ENCODE measurements at regions not wholly inside any gene's neighbourhood (a gene's known extent, or its start where the extent isn't known, plus 50 kb on each side); places are given as distances from the start of the nearest gene placed in this dataset.

DNA sequence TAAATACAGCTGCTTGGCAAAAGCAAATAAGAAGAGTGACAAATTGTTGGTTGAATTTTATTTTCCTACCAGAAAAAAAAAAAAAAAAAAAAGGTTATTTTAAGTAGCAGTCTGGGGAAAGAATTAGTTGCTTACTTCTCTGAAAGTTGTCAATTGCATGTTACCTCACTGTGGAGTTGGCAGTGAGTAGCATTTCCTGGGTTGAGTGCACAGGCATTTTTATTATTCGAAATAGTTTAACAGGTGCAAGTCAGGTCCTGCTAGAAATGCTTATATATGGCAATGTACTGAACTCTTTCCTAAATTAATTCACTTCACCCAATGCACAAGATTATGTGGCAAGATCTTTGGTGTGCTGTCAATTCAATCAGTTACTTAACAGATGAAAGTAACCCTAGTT lies 680.6 kb downstream of the EPHA3 start:
- H3K4me3 ChIP-seq (ENCODE audit: control insufficient read depth in 1 of 7, extremely low read depth in 1 of 7, insufficient read depth in 4 of 7, low read depth in 2 of 7, low read length in 6 of 7): no peak overlapping the region
- ChIA-PET POLR2A (no interaction called here), CTCF (no interaction called here)
- no peaks in the 10 kb centered on the region for H3K27me3 ChIP-seq (replicated peaks in 2 of 5; ENCODE audit: control insufficient read depth in 4 of 5, insufficient read depth in 5 of 5, low read length in 4 of 5)
- H3K4me1 ChIP-seq (ENCODE audit: control extremely low read depth in 1 of 4, control insufficient read depth in 4 of 4, insufficient read depth in 4 of 4, low read length in 3 of 4): no peaks in the 10 kb centered on the region
- no peak overlapping the region for H3K27ac ChIP-seq (ENCODE audit: insufficient read depth in 1 of 2, low read depth in 1 of 2, low read length in 2 of 2, poor library complexity in 1 of 2, severe bottlenecking in 2 of 2)
- no peak for DNase-seq
- H3K36me3 ChIP-seq (ENCODE audit: control insufficient read depth in 4 of 4, insufficient read depth in 4 of 4, low read length in 3 of 4): no peaks in the 10 kb centered on the region
- H3K9me3 ChIP-seq (ENCODE audit: control extremely low read depth in 1 of 5, control insufficient read depth in 4 of 5, insufficient read depth in 2 of 5, low read depth in 1 of 5, low read length in 4 of 5): no peaks in the 10 kb centered on the region
- WGBS (ENCODE audit: insufficient coverage): no CpG with 5 or more reads among the region's 1 CpG

DNA sequence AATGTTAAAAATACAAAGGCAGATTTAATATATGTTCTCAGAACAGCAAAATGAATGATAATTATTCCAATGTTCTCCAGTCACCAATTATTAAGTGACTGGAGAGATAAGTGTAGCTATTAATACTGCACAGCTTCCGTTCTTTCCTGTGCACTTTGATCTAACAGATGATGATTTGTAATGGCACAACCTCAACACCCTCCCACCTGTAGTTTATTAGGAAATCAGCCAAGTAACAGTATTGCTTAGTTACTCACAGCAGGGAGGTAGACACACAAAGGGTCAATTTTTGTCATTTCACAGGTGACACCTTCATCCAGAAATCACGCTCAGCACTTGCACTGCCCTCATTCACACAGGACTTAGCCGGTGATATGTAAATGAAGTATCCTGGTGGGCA lies 688.1 kb downstream of the EPHA3 start:
- WGBS (ENCODE audit: insufficient coverage): 100% methylated on average over 1 of the region's 3 CpGs
- H3K27ac ChIP-seq (ENCODE audit: insufficient read depth in 1 of 2, low read depth in 1 of 2, low read length in 2 of 2, poor library complexity in 1 of 2, severe bottlenecking in 2 of 2): no peak overlapping the region
- no peaks in the 10 kb centered on the region for H3K9me3 ChIP-seq (ENCODE audit: control extremely low read depth in 1 of 5, control insufficient read depth in 4 of 5, insufficient read depth in 2 of 5, low read depth in 1 of 5, low read length in 4 of 5)
- DNase-seq: no peak
- no peaks in the 10 kb centered on the region for H3K4me1 ChIP-seq (ENCODE audit: control extremely low read depth in 1 of 4, control insufficient read depth in 4 of 4, insufficient read depth in 4 of 4, low read length in 3 of 4)
- H3K4me3 ChIP-seq (ENCODE audit: control insufficient read depth in 1 of 7, extremely low read depth in 1 of 7, insufficient read depth in 4 of 7, low read depth in 2 of 7, low read length in 6 of 7): no peak overlapping the region
- H3K36me3 ChIP-seq (ENCODE audit: control insufficient read depth in 4 of 4, insufficient read depth in 4 of 4, low read length in 3 of 4): no peaks in the 10 kb centered on the region
- CTCF ChIA-PET: no interaction called here
- POLR2A ChIA-PET: no interaction called here
- no peaks in the 10 kb centered on the region for H3K27me3 ChIP-seq (replicated peaks in 2 of 5; ENCODE audit: control insufficient read depth in 4 of 5, insufficient read depth in 5 of 5, low read length in 4 of 5)

DNA sequence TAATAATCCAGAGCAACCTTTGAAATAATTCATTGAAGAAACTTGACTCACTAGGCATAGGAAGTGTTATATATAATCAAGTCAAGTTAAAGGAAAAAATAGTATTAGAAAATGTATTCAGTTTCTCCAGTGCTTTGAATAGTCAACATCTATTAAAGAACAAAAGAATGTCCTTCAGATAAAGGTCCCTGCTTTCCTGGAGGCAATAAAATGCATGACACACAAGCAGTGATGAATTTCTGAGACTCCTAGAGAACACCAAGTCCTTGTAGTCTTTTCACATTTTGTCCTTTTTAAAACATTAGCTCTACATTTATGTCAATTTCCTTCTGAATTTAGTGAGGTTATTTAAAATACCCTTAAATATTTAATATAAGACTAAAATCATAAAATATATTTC lies 695.5 kb downstream of the EPHA3 start:
- Histone ChIP-seq H3K36me3 (ENCODE audit: control insufficient read depth in 4 of 4, insufficient read depth in 4 of 4, low read length in 3 of 4) (no peaks in the 10 kb centered on the region), H3K27ac (ENCODE audit: insufficient read depth in 1 of 2, low read depth in 1 of 2, low read length in 2 of 2, poor library complexity in 1 of 2, severe bottlenecking in 2 of 2) (no peak overlapping the region), H3K27me3 (replicated peaks in 2 of 5; ENCODE audit: control insufficient read depth in 4 of 5, insufficient read depth in 5 of 5, low read length in 4 of 5) (no peaks in the 10 kb centered on the region), H3K4me3 (ENCODE audit: control insufficient read depth in 1 of 7, extremely low read depth in 1 of 7, insufficient read depth in 4 of 7, low read depth in 2 of 7, low read length in 6 of 7) (no peak overlapping the region), H3K4me1 (ENCODE audit: control extremely low read depth in 1 of 4, control insufficient read depth in 4 of 4, insufficient read depth in 4 of 4, low read length in 3 of 4) (no peaks in the 10 kb centered on the region), H3K9me3 (ENCODE audit: control extremely low read depth in 1 of 5, control insufficient read depth in 4 of 5, insufficient read depth in 2 of 5, low read depth in 1 of 5, low read length in 4 of 5) (no peaks in the 10 kb centered on the region)
- no peak for DNase-seq
- ChIA-PET CTCF (no interaction called here), POLR2A (no interaction called here)

DNA sequence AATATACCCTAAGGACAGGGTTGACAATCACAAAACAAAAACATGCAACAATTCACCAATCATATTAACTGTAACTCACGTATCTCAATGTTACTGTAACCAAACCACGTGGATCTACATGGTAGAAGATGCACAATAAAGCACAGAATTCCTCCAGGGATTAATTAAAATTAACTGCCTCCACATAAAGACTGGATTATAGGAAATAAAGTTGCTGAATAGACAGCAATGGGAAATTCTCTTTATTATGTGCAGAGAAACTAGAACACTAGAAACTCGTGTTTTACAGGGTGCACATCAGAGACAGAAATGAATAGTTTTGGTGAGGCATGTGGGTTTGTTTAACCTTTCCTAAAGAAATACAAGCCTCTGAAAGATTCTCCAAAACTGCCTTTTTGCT lies 696.3 kb downstream of the EPHA3 start:
- H3K9me3 ChIP-seq (ENCODE audit: control extremely low read depth in 1 of 5, control insufficient read depth in 4 of 5, insufficient read depth in 2 of 5, low read depth in 1 of 5, low read length in 4 of 5): no peaks in the 10 kb centered on the region

DNA sequence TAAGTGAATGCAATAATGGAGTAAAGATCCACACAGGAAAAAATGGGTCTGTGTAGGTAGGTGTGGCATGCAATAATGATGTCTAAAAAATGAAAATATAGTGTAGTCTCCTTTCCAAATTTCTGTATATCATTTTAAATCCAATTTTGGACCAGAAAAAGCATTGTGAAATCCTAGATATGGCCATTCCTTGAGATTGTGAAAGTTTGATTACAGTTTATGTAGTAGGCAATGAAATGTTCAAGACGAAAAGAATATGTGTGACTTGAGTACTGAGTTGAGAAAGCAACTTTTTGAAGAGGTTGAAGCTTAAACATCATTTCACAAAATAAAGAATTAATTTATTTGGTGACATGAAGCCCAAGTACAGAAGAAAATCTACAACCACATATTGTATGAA lies 698.7 kb downstream of the EPHA3 start:
- H3K4me1 ChIP-seq (ENCODE audit: control extremely low read depth in 1 of 4, control insufficient read depth in 4 of 4, insufficient read depth in 4 of 4, low read length in 3 of 4): no peaks in the 10 kb centered on the region

More for the DNA sequence above, 696.3 kb downstream of the EPHA3 start:
- no peak for DNase-seq
- WGBS (ENCODE audit: insufficient coverage): no CpG with 5 or more reads among the region's 3 CpGs
- ChIA-PET CTCF (no interaction called here), POLR2A (no interaction called here)
- H3K27ac ChIP-seq (ENCODE audit: insufficient read depth in 1 of 2, low read depth in 1 of 2, low read length in 2 of 2, poor library complexity in 1 of 2, severe bottlenecking in 2 of 2): no peak overlapping the region
- no peaks in the 10 kb centered on the region for H3K36me3 ChIP-seq (ENCODE audit: control insufficient read depth in 4 of 4, insufficient read depth in 4 of 4, low read length in 3 of 4)
- no peaks in the 10 kb centered on the region for H3K4me1 ChIP-seq (ENCODE audit: control extremely low read depth in 1 of 4, control insufficient read depth in 4 of 4, insufficient read depth in 4 of 4, low read length in 3 of 4)
- no peaks in the 10 kb centered on the region for H3K27me3 ChIP-seq (replicated peaks in 2 of 5; ENCODE audit: control insufficient read depth in 4 of 5, insufficient read depth in 5 of 5, low read length in 4 of 5)
- no peak overlapping the region for H3K4me3 ChIP-seq (ENCODE audit: control insufficient read depth in 1 of 7, extremely low read depth in 1 of 7, insufficient read depth in 4 of 7, low read depth in 2 of 7, low read length in 6 of 7)

DNA sequence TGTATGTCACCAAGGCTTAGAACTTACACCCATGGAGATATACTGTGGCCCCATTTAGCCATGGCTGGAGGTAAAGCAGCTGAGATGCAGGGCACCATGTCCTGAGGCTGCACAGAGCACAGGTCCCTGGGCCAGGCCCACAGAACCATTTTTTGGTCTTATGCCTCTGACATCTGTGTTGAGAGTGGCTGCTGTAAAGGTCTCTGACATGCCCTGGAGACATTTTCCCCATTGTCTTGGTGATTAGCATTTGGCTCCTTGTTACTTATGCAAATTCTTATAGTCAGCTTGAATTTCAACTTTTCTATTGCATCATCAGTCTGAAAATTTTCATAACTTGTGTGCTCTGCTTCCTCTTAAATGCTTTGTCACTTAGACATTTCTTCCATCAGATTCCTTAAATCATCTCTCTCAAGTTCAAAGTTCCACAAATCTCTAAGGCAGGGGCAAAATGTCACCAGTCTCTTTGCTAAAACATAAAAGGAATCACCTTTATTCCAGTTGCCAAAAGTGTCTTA lies 701.3 kb downstream of the EPHA3 start:
- H3K36me3 ChIP-seq (ENCODE audit: control insufficient read depth in 4 of 4, insufficient read depth in 4 of 4, low read length in 3 of 4): no peaks in the 10 kb centered on the region
- CTCF ChIA-PET: no interaction called here
- H3K4me3 ChIP-seq (ENCODE audit: control insufficient read depth in 1 of 7, extremely low read depth in 1 of 7, insufficient read depth in 4 of 7, low read depth in 2 of 7, low read length in 6 of 7): no peak overlapping the region
- H3K27me3 ChIP-seq (replicated peaks in 2 of 5; ENCODE audit: control insufficient read depth in 4 of 5, insufficient read depth in 5 of 5, low read length in 4 of 5): no peaks in the 10 kb centered on the region
- DNase-seq: no peak
- POLR2A ChIA-PET: no interaction called here
- H3K4me1 ChIP-seq (ENCODE audit: control extremely low read depth in 1 of 4, control insufficient read depth in 4 of 4, insufficient read depth in 4 of 4, low read length in 3 of 4): no peaks in the 10 kb centered on the region
- no peak overlapping the region for H3K27ac ChIP-seq (ENCODE audit: insufficient read depth in 1 of 2, low read depth in 1 of 2, low read length in 2 of 2, poor library complexity in 1 of 2, severe bottlenecking in 2 of 2)
- H3K9me3 ChIP-seq (ENCODE audit: control extremely low read depth in 1 of 5, control insufficient read depth in 4 of 5, insufficient read depth in 2 of 5, low read depth in 1 of 5, low read length in 4 of 5): peaks cover 0 to 6% (median 3%) of the 10 kb centered on the region in 5 experiments

More for the DNA sequence above, 698.7 kb downstream of the EPHA3 start:
- ChIA-PET POLR2A (no interaction called here), CTCF (no interaction called here)
- WGBS (ENCODE audit: insufficient coverage): no CpG with 5 or more reads among the region's 1 CpG
- Histone ChIP-seq H3K27ac (ENCODE audit: insufficient read depth in 1 of 2, low read depth in 1 of 2, low read length in 2 of 2, poor library complexity in 1 of 2, severe bottlenecking in 2 of 2) (no peak overlapping the region), H3K9me3 (ENCODE audit: control extremely low read depth in 1 of 5, control insufficient read depth in 4 of 5, insufficient read depth in 2 of 5, low read depth in 1 of 5, low read length in 4 of 5) (no peaks in the 10 kb centered on the region), H3K4me3 (ENCODE audit: control insufficient read depth in 1 of 7, extremely low read depth in 1 of 7, insufficient read depth in 4 of 7, low read depth in 2 of 7, low read length in 6 of 7) (no peak overlapping the region), H3K36me3 (ENCODE audit: control insufficient read depth in 4 of 4, insufficient read depth in 4 of 4, low read length in 3 of 4) (no peaks in the 10 kb centered on the region), H3K27me3 (replicated peaks in 2 of 5; ENCODE audit: control insufficient read depth in 4 of 5, insufficient read depth in 5 of 5, low read length in 4 of 5) (no peaks in the 10 kb centered on the region)
- no peak for DNase-seq

DNA sequence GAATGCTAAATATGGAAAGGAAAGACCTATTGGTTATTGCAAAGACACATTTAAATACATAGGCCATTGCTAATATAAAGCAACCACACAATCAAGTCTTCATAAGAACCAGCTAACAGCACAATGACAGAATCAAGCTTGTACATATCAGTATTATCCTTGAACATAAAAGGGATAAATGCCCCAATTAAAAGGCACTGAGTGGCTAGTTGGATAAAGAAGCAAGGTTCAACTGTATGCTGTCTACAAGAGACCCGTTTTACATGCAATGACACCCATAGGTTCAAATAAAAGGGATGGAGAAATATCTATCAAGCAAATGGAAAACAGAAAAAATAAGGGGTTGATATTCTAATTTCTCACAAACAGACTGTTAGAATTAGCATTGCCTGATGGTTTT lies 706.1 kb downstream of the EPHA3 start:
- Histone ChIP-seq H3K27me3 (replicated peaks in 2 of 5; ENCODE audit: control insufficient read depth in 4 of 5, insufficient read depth in 5 of 5, low read length in 4 of 5) (no peaks in the 10 kb centered on the region), H3K36me3 (ENCODE audit: control insufficient read depth in 4 of 4, insufficient read depth in 4 of 4, low read length in 3 of 4) (no peaks in the 10 kb centered on the region), H3K27ac (ENCODE audit: insufficient read depth in 1 of 2, low read depth in 1 of 2, low read length in 2 of 2, poor library complexity in 1 of 2, severe bottlenecking in 2 of 2) (no peak overlapping the region), H3K9me3 (ENCODE audit: control extremely low read depth in 1 of 5, control insufficient read depth in 4 of 5, insufficient read depth in 2 of 5, low read depth in 1 of 5, low read length in 4 of 5) (peaks cover 0 to 8% (median 3%) of the 10 kb centered on the region in 5 experiments), H3K4me3 (ENCODE audit: control insufficient read depth in 1 of 7, extremely low read depth in 1 of 7, insufficient read depth in 4 of 7, low read depth in 2 of 7, low read length in 6 of 7) (no peak overlapping the region), H3K4me1 (ENCODE audit: control extremely low read depth in 1 of 4, control insufficient read depth in 4 of 4, insufficient read depth in 4 of 4, low read length in 3 of 4) (no peaks in the 10 kb centered on the region)
- ChIA-PET CTCF (no interaction called here), POLR2A (no interaction called here)
- no peak for DNase-seq
- no CpG with 5 or more reads among the region's 1 CpG for whole genome bisulfite sequencing (ENCODE audit: insufficient coverage)

DNA sequence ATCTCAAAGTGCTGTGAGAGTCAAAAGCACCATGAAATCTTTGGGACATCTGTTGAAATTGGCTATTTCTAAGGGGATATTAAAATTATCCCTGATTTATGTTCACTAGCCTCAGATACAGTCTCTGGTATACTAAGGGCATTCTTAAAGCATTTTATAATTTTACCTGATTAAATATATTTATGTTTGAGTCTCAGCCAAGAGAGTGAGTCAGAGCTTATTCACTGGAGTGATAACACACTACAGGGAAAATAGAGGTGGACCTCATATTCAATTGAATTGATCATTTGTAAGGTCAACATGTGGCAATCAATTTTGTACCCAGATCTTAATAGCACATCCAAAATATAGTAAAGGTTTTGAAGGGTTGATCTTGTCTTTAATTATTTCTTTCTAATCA lies 733.6 kb downstream of the EPHA3 start:
- Histone ChIP-seq H3K36me3 (ENCODE audit: control insufficient read depth in 4 of 4, insufficient read depth in 4 of 4, low read length in 3 of 4) (no peaks in the 10 kb centered on the region), H3K4me3 (ENCODE audit: control insufficient read depth in 1 of 7, extremely low read depth in 1 of 7, insufficient read depth in 4 of 7, low read depth in 2 of 7, low read length in 6 of 7) (no peak overlapping the region), H3K4me1 (ENCODE audit: control extremely low read depth in 1 of 4, control insufficient read depth in 4 of 4, insufficient read depth in 4 of 4, low read length in 3 of 4) (no peaks in the 10 kb centered on the region), H3K27ac (ENCODE audit: insufficient read depth in 1 of 2, low read depth in 1 of 2, low read length in 2 of 2, poor library complexity in 1 of 2, severe bottlenecking in 2 of 2) (no peak overlapping the region), H3K27me3 (replicated peaks in 2 of 5; ENCODE audit: control insufficient read depth in 4 of 5, insufficient read depth in 5 of 5, low read length in 4 of 5) (no peaks in the 10 kb centered on the region), H3K9me3 (ENCODE audit: control extremely low read depth in 1 of 5, control insufficient read depth in 4 of 5, insufficient read depth in 2 of 5, low read depth in 1 of 5, low read length in 4 of 5) (peaks cover 0 to 2% (median 0%) of the 10 kb centered on the region in 5 experiments)
- POLR2A ChIA-PET: no interaction called here
- no peak for DNase-seq
- CTCF ChIA-PET: no interaction called here

All from common myeloid progenitor, CD34-positive (primary cell).